Activated naive CD4-positive, alpha-beta T cell treated with anti-CD3 and anti-CD28 coated beads, Interleukin-2, amount 50 U/mL, for 24 hours (primary cell): ENCODE measurements at regions not wholly inside any gene's neighbourhood (a gene's known extent, or its start where the extent isn't known, plus 50 kb on each side); places are given as distances from the start of the nearest gene placed in this dataset.
"Not testable (repeated sequence)": the region's sequence is repeated elsewhere in the genome, so short reads cannot be mapped to it uniquely, and the experiment has no call there.

Experiments used
- H3K27ac Mint-ChIP-seq: one replicate; pipeline ENCODE4 v1.8.0; 2021; ENCODE audit warnings: mild to moderate bottlenecking, mixed read lengths
- H3K27me3 Mint-ChIP-seq: one replicate; pipeline ENCODE4 v1.8.0; 2021; ENCODE audit warnings: mixed read lengths
- H3K36me3 Mint-ChIP-seq: one replicate; pipeline ENCODE4 v1.8.0; 2021; ENCODE audit warnings: mixed read lengths
- H3K4me1 Mint-ChIP-seq: one replicate; pipeline ENCODE4 v1.8.0; 2021; ENCODE audit warnings: mixed read lengths
- H3K4me3 Mint-ChIP-seq: one replicate; pipeline ENCODE4 v1.8.0; 2021; ENCODE audit warnings: mild to moderate bottlenecking, mixed read lengths
- H3K9me3 Mint-ChIP-seq: one replicate; pipeline ENCODE4 v1.8.0; 2021; ENCODE audit warnings: mixed read lengths

- Mint-ChIP-seq H3K27me3 (peaks cover 2% of the 10 kb centered on the region), H3K27ac (no peak overlapping the region), H3K4me3 (no peak overlapping the region), H3K9me3 (peaks cover 7% of the 10 kb centered on the region), H3K4me1 (no peaks in the 10 kb centered on the region), H3K36me3 (no peaks in the 10 kb centered on the region)
Observed at GRCh38 chr2:19116918-19117317, 241.5 kb downstream of the OSR1 start.

- H3K36me3 Mint-ChIP-seq, result no peaks in the 10 kb centered on the region
- no peak overlapping the region for H3K4me3 Mint-ChIP-seq
- peaks cover 2% of the 10 kb centered on the region for H3K27me3 Mint-ChIP-seq
- H3K27ac Mint-ChIP-seq, result no peak overlapping the region
- H3K9me3 Mint-ChIP-seq, result peaks cover 7% of the 10 kb centered on the region
- H3K4me1 Mint-ChIP-seq, result no peaks in the 10 kb centered on the region
Observed at GRCh38 chr2:19114754-19115231, 243.6 kb downstream of the OSR1 start.

- no peaks in the 10 kb centered on the region for H3K36me3 Mint-ChIP-seq
- H3K4me1 Mint-ChIP-seq, result no peaks in the 10 kb centered on the region
- peaks cover 2% of the 10 kb centered on the region for H3K27me3 Mint-ChIP-seq
- no peak overlapping the region for H3K27ac Mint-ChIP-seq
- H3K9me3 Mint-ChIP-seq, result peaks cover 7% of the 10 kb centered on the region
- H3K4me3 Mint-ChIP-seq, result no peak overlapping the region
Observed at GRCh38 chr2:19114126-19114525, 244.3 kb downstream of the OSR1 start.

GRCh38 chr2:19111354-19111753 is 247.1 kb downstream of the OSR1 start:
- Mint-ChIP-seq H3K27ac (no peak overlapping the region), H3K9me3 (no peaks in the 10 kb centered on the region), H3K4me3 (no peak overlapping the region), H3K36me3 (no peaks in the 10 kb centered on the region), H3K27me3 (peaks cover 1% of the 10 kb centered on the region), H3K4me1 (no peaks in the 10 kb centered on the region)

- Mint-ChIP-seq H3K27me3 (peaks cover 1% of the 10 kb centered on the region), H3K4me3 (no peak overlapping the region), H3K9me3 (no peaks in the 10 kb centered on the region), H3K4me1 (no peaks in the 10 kb centered on the region), H3K27ac (no peak overlapping the region), H3K36me3 (no peaks in the 10 kb centered on the region)
Observed at GRCh38 chr2:19109518-19109917, 248.9 kb downstream of the OSR1 start.

GRCh38 chr2:19106376-19106775 is 252.0 kb downstream of the OSR1 start:
- Mint-ChIP-seq H3K4me3 (no peak overlapping the region), H3K9me3 (no peaks in the 10 kb centered on the region), H3K27ac (no peak overlapping the region), H3K27me3 (peaks cover 1% of the 10 kb centered on the region), H3K4me1 (no peaks in the 10 kb centered on the region), H3K36me3 (no peaks in the 10 kb centered on the region)

GRCh38 chr2:19104503-19104902 is 253.9 kb downstream of the OSR1 start:
- Mint-ChIP-seq H3K27ac (no peak overlapping the region), H3K27me3 (peaks cover 1% of the 10 kb centered on the region), H3K4me3 (no peak overlapping the region), H3K4me1 (no peaks in the 10 kb centered on the region), H3K36me3 (no peaks in the 10 kb centered on the region), H3K9me3 (no peaks in the 10 kb centered on the region)

- Mint-ChIP-seq H3K4me1 (no peaks in the 10 kb centered on the region), H3K27ac (no peak overlapping the region), H3K27me3 (peaks cover 1% of the 10 kb centered on the region), H3K36me3 (no peaks in the 10 kb centered on the region), H3K9me3 (no peaks in the 10 kb centered on the region), H3K4me3 (no peak overlapping the region)
Observed at GRCh38 chr2:19102696-19103423, 255.6 kb downstream of the OSR1 start.

- H3K4me1 Mint-ChIP-seq, result no peaks in the 10 kb centered on the region
- H3K9me3 Mint-ChIP-seq, result no peaks in the 10 kb centered on the region
- peaks cover 1% of the 10 kb centered on the region for H3K27me3 Mint-ChIP-seq
- no peak overlapping the region for H3K27ac Mint-ChIP-seq
- no peak overlapping the region for H3K4me3 Mint-ChIP-seq
- H3K36me3 Mint-ChIP-seq, result no peaks in the 10 kb centered on the region
Observed at GRCh38 chr2:19101968-19102367, 256.5 kb downstream of the OSR1 start.

GRCh38 chr2:19100570-19100969 is 257.9 kb downstream of the OSR1 start:
- no peaks in the 10 kb centered on the region for H3K36me3 Mint-ChIP-seq
- no peaks in the 10 kb centered on the region for H3K4me1 Mint-ChIP-seq
- no peak overlapping the region for H3K4me3 Mint-ChIP-seq
- H3K27me3 Mint-ChIP-seq, result no peaks in the 10 kb centered on the region
- no peaks in the 10 kb centered on the region for H3K9me3 Mint-ChIP-seq
- no peak overlapping the region for H3K27ac Mint-ChIP-seq

- Mint-ChIP-seq H3K27me3 (no peaks in the 10 kb centered on the region), H3K36me3 (peaks cover 1% of the 10 kb centered on the region), H3K9me3 (peaks cover 2% of the 10 kb centered on the region), H3K27ac (no peak overlapping the region), H3K4me1 (no peaks in the 10 kb centered on the region), H3K4me3 (no peak overlapping the region)
Observed at GRCh38 chr2:19099181-19099580, 259.2 kb downstream of the OSR1 start.

- no peak overlapping the region for H3K27ac Mint-ChIP-seq
- no peak overlapping the region for H3K4me3 Mint-ChIP-seq
- peaks cover 7% of the 10 kb centered on the region for H3K9me3 Mint-ChIP-seq
- peaks cover 3% of the 10 kb centered on the region for H3K36me3 Mint-ChIP-seq
- H3K27me3 Mint-ChIP-seq, result no peaks in the 10 kb centered on the region
- H3K4me1 Mint-ChIP-seq, result no peaks in the 10 kb centered on the region
Observed at GRCh38 chr2:19098467-19099160, 259.8 kb downstream of the OSR1 start.

GRCh38 chr2:19089476-19089875 is 268.9 kb downstream of the OSR1 start:
- H3K4me3 Mint-ChIP-seq, H3K27ac Mint-ChIP-seq, H3K27me3 Mint-ChIP-seq, H3K4me1 Mint-ChIP-seq: not testable (repeated sequence)
- peaks cover 20% of the 10 kb centered on the region for H3K36me3 Mint-ChIP-seq
- peaks cover 34% of the 10 kb centered on the region for H3K9me3 Mint-ChIP-seq

- Mint-ChIP-seq H3K4me1 (no peaks in the 10 kb centered on the region), H3K27ac (no peak overlapping the region), H3K36me3 (peaks cover 17% of the 10 kb centered on the region), H3K9me3 (peaks cover 7% of the 10 kb centered on the region), H3K4me3 (no peak overlapping the region), H3K27me3 (no peaks in the 10 kb centered on the region)
Observed at GRCh38 chr2:19086231-19086651, 272.2 kb downstream of the OSR1 start.

GRCh38 chr2:19078709-19079108 is 279.7 kb downstream of the OSR1 start:
- no peak overlapping the region for H3K27ac Mint-ChIP-seq
- no peaks in the 10 kb centered on the region for H3K27me3 Mint-ChIP-seq
- H3K9me3 Mint-ChIP-seq, result no peaks in the 10 kb centered on the region
- peaks cover 11% of the 10 kb centered on the region for H3K36me3 Mint-ChIP-seq
- H3K4me3 Mint-ChIP-seq, result no peak overlapping the region
- H3K4me1 Mint-ChIP-seq, result no peaks in the 10 kb centered on the region

- H3K36me3 Mint-ChIP-seq, result peaks cover 5% of the 10 kb centered on the region
- H3K4me3 Mint-ChIP-seq, result no peak overlapping the region
- H3K9me3 Mint-ChIP-seq, result no peaks in the 10 kb centered on the region
- no peak overlapping the region for H3K27ac Mint-ChIP-seq
- no peaks in the 10 kb centered on the region for H3K4me1 Mint-ChIP-seq
- no peaks in the 10 kb centered on the region for H3K27me3 Mint-ChIP-seq
Observed at GRCh38 chr2:19073522-19073921, 284.9 kb downstream of the OSR1 start.
